Testis (tissue), 2 donors: ENCODE measurements at regions not wholly inside any gene's neighbourhood (a gene's known extent, or its start where the extent isn't known, plus 50 kb on each side); places are given as distances from the start of the nearest gene placed in this dataset.

Experiments
- CTCF ChIP-seq, 3 experiments: fragments of 450-650 bp in 2 of 3; fragments of 200-600 bp in 1 of 3; sonication (generic) in 1 of 3; IDR thresholded peaks; one replicate each; pipeline ENCODE4 v1.5.1; 2016 to 2019; ENCODE audit warnings: antibody characterized with exemption in 3 of 3, mild to moderate bottlenecking in 2 of 3, moderate library complexity in 1 of 3
- POLR2A ChIP-seq: fragments of 450-650 bp; IDR thresholded peaks from one replicate; pipeline ENCODE4 v1.6.1; 2017; ENCODE audit warnings: antibody characterized with exemption, mild to moderate bottlenecking, moderate library complexity

DNA sequence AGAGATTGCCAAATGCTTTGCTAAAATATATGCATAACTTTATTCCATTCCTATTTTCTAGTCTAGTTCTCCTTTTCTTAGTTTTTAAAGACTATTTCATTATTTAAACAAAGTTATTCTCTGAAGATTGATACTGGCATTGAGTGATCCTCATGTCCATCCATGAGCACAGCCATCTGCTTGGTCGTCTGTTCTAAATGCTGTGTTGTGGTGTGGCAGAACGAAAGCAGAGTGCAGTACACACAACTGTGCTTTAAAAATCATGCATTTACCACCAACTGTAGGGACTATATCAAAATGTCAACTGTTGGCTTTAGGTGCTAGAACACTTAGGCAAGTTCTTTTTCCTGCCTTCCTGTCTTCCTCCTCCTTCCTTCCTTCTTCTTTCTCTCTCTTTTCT is 226.6 kb downstream of the ACKR3 start:
- TF ChIP-seq POLR2A: no peak
- TF ChIP-seq CTCF (IDR thresholded peaks at IDR 0.05): no peak
